ENCODE measurements at regions not wholly inside any gene's neighbourhood (a gene's known extent, or its start where the extent isn't known, plus 50 kb on each side); places are given as distances from the start of the nearest gene placed in this dataset.

DNA sequence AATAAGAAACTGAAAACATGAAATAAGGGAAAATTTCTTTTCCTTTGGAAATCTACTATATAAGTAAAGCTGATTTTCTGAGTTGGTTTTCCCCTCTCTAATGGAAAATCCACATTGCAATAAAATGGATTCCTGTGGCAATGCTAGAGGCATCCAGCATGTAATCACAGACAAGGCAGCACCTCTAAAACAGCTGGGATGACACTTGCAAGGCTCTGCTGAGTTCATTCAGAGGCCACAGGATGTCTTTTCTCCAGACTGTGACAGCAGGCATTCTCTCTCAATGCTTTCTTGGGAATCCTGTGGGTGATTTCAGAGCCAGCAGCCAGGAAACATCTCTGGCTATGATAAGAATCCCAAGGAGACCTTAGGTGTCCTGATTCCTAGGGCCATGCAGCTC lies 201.3 kb upstream of the BLID start:
- no peak for DNase-seq (ENCODE audit: low read depth)

DNA sequence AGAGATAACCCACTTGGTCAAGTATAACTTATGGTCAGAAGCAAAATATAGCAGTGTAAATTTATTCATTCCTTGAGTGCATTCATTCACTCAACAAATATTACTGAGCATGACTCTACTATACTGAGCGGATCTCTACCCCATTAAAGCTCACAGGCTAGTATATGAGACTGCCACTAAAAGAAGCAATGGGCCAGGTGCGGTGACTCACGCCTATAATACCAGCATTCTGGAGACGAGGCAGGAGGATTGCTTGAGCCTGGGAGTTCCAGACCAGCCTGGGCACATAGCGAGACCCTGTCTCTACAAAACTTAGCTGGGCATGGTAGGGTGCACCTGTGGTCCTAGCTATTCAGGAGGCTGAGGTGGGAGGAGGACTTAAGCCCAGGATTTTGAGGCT lies 197.6 kb upstream of the BLID start:
- DNase-seq (ENCODE audit: low read depth): no peak

DNA sequence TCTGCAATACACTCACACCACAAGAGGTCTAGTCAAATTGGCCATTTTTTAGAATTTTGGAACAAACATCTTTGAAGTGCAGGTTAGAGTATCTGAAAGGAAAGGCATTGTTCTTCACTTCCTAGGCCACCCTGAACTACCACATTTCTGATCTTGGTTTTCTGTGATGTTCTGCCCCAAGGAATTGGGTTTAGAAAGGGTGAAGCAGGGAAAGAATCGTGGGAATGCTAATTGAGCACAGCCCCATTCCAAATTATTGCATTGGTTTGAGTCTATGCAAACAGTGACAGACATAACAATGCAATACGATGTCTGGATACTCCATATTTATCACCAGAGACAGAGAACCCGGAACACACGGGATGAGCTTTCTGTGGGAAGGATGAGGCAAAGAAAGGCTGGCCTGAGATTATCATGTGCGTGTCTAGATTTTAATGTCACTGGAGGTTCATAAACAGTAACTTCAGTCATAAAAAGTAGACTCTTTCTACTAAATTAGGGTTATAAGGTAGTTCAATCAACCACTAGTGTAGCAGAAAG lies 195.3 kb upstream of the BLID start:
- DNase-seq (ENCODE audit: low read depth): no peak

DNA sequence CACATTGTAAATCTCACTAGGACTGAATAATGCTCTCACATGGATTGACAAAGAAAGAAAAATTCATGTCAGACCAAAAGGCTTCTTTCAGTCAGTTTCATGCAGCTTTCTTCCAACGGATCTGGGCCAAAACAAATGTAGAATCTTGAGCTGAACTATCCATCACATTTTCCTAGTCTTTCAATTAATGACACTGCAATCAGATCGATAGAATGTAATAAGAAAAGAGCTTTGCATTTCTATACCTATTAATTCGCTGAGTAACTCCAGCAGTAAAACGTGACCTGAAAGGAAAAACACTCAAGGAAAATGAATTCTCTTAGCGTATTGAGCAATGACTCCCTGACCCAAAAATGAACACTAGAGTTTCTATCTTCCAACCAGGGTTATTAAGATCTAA lies 194.8 kb upstream of the BLID start:
- no peak for DNase-seq (ENCODE audit: low read depth)

DNA sequence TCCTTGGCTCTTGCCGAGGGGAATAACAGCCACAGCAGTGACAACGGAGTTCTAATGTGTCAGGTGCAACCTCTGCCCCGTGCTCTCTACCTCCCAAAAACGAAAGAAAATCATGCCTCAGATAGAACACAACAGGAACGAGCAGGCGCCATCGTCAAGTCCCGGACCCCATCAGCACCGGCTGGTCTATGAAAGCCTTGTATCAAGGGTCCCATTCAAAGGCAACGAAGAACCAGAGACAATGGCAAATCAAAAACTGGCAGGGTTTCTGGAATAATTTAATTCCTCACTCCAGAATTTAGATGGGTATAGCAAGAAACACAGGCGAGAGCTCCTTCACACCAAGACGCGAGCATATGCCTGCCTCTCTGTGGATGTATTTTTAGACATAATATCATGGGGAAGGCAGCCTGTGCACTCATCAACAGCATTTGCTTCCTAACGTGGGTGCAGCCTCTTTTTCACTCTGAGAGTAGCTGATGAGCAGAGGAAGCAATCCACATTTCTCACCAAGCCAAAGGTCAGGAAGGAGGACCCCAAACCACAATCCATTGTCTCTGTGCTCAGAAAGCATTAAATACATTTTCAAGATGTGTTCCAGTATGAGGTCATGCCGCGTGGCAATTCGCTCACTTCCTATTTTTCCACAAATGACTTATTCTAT lies 193.4 kb upstream of the BLID start:
- no peak for DNase-seq (ENCODE audit: low read depth)

DNA sequence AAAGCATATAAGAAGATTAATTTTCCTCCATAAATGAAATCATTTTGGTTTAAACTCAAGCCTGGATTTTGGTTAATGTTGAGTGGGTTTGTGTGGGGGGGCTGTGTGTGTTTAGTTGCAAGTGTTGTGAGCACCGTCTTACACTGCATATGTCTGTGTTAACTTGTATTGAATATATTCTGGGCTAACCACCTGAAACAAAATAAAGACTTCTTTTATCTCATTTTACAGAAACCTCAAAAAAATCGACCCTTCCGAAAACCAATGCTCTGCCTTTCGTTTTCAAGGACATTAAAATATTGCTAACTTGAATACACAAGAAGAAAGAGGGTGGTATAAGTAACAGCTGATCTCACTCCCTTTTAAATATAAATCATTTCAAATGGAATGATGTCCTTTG lies 192.2 kb upstream of the BLID start:
- no peak for DNase-seq (ENCODE audit: low read depth)

DNA sequence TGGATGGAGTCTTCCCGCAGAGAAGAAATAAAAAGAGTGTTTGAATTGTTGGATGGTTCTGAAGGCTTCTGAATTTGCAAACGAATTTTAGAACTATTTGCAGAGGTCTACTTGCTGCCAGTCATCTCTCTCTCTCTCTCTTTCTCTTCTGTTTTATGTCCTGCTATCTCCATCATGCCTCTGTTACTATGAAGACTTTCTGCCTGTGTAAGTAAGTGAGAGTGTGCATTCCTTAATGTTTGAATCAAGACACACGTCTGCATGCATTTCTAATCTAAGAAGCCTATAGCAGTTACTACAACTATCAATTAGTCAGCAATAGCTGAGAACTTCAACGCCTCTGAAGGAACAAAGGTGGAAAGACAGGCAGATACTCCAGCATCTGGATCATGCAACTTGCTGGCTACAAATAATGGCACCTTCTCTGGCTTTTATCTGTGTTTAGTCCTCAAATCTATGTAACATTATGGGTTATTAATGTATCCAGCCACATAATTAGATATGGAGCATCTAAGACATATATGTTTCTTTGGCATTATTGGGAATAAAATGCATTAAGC lies 191.5 kb upstream of the BLID start:
- DNase-seq (ENCODE audit: low read depth): no peak

DNA sequence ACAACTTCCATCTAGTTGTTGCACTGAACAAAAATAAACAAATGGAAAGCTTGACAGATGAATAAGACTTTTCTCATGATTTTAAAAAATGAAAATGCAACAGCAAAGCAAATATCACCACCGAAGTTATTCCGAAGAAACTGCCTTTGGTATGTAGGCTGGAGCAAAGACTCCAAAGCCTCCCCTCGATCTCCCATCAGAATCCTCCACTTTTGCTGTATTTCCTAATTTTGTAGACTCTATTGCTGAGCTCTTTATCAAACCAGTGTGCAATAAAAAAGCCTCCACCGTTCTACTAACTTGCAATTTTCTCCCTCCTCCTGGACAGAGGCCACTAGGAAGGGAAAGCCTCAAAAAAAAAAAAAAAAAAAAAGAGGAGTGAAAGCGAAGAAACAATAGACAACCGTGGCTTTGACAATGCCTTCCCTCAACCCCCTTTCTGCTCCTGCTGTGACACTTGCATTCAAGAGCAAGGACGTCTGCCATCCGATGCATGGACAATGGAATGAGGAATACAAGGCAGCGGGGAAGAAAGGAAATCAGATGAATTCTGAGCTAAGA lies 190.9 kb upstream of the BLID start:
- DNase-seq (ENCODE audit: low read depth): no peak

DNA sequence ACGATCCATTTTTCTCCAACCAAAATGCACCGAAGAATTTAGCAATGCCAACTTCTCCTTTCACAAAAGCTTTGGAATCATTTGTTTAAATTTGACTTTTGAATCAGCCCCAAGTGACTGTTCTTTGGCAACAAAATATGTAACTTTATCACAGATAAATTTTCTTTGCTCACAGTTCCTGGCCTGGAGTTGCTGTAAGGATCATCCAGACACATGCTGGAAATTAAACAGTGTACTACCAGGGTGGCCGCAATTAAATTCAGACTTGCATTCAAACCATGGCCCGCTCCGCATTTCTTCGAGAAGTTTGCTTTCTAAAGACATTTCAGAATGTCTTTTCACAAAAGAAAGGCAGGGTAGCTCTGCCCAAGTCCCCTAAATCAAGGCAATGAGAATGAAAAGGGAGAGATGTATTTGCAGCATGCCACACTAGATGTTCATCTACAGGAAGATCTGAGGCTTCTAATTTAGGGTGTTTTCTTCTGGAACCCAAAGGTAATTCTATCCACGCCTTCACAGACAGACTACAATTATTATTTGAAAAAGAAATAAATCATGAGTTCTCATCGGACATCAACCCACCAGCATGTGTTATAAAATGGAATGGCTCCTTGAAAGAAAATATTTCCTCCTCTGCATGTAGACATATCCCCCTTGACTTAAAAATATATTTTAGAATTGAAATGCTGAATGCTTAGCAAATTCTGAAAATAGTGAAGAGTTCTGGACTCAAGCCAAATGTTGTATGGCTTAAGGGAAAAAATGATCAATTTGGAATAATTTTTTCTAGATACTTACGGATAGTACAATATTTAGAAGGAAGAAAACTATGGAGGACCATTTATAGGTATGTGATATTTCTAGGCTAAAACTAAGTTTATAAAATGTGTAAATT lies 189.7 kb upstream of the BLID start:
- DNase-seq (ENCODE audit: low read depth): no peak

DNA sequence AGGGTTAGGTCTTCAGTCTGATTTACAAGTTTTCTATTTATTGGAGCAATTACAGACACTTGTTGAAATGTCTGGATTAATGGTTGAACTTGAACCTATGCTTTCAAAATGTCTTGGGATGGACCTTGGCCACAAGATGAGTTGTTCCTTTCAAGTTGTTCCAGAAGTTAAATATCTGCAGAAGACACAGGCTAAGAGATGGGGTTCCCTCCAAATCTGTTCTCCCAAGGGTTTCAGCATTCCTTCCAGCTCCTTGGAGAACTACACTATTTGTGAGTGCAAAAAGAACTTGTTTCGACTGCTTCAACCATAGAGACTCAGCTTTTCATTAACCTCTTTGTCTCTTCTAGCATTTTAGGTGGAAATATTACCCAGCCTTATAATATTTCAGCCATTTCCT lies 189.0 kb upstream of the BLID start:
- no peak for DNase-seq (ENCODE audit: low read depth)

DNA sequence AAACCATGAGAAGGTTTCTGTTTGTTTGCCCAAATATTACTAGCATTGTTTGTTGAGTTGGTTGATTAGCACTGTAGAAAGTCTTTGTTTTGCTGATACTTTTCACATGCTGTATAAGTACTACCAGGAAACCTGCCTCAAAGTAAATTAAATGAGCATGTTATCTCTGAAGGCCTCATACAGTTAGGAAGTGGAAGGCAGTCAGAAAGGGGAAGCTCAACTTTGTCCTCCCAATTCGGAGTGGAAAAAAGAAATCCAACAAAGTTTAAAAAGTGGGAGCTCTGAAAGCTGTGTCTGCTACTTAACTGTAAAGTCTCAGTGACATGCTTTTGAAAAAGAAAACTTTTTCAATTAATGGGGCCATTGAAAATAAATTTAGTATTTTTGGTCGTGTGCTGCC lies 188.3 kb upstream of the BLID start:
- no peak for DNase-seq (ENCODE audit: low read depth)

DNA sequence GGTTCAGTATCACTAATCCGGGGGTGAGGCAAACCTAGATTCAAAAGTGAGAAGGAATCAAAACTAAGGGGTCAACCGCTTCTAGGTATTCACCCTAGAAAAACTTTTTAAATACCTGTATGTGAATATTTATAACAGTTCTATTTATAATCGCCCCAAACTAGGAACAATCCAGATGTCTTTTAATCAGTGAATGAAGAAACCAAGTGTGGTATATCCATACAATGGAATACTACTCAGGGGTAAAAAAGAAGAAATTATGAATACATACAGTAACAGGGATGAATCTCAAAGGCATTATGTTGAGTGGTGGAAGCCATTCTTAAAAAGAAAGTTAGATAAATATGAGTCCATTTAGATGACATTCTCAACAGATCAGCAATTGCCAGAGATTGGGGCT lies 178.0 kb upstream of the BLID start:
- no peak for DNase-seq (ENCODE audit: low read depth)

DNA sequence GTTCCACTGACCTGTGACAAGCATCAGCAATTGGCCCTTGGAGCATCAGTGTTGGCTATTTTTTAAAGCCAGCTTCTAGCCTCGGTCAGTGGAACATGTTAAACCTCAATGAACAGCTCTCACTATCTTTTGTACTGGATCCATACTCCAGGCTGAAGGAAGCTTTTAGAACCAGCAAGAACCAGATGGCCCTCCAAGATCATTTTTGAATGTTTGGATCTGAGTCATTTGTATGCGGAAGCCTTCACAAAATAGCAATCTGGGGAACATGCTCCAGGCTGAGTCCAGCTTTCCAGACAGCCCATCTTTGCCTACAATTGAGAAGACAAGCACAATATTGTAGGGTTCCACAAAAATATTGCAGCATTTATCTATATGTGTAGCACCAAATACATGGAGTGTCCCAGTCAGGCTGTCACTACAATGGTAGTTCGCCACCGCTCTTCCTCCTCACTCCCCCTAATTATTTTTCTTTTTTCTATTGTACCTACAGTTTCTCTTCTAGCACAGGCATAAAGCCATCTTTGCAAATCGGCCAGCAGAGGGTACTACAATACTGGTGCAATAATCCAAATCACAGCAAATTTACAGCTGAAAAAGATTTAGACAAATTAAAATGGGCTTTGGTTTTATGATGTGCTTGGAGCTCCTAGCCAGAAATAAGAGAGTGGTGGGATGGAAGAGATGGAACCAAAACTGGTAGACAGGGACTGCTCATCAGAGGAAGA lies 177.4 kb upstream of the BLID start:
- DNase-seq (ENCODE audit: low read depth): no peak

DNA sequence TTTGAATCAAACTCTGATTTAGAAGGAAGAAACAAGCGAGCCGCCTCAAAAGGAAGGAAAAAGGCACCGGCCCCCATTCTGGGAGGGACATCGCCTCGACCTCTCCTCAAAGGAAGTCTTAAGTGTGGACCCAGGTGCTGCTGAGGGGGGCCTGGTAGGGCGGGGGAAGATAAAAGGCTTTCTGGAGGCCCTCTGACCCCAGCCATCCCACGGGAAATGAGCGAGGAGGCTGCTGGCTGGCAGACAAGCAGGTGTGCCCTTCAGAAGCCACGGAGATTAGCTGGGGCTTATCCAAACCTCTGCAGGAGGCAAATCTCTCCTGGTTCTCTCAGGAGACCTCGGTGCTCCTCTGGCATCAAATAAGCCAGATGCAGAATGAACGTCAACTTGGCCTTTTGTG lies 171.4 kb upstream of the BLID start:
- no peak for DNase-seq (ENCODE audit: low read depth)

DNA sequence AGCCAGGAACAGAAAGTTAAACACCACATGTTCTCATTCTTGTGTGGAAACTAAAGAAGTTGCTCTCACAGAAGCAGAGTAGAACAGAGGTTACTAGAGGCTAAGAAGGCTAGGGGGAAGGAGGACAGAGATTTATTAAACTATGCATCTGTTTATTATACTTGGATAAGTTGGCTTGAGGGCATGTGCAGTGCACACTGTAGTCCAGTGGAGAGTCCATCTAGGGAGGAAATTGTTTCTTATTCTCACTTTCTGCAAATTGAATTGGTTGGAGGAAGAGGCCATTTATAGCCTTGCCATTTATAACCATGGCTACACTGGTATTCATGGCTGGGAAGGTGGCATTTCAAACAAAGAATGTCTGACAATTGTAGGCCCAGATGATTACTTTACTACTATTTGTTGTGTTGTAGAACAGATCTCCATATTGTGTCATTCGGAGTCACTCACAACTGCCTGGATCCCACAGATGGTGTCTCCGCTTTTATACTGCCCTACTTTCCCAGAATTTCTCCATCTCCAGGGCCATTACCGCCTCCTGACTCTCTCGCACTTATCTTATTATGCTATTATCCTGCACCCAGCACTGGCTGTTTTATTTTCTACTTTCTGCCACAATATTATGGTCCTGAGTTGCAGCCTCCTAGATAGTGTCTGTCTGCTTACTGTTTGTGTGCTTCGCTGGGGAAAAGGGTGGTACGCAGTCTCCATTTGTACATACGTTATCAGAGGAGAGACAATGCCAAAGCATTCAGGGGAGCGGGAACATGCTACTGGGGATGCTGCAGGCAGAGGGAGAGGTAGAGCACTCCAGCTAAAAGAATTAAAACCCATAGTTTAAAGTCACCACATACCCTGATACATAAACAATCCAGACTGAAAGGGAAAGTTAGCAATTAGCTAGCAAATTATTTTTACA lies 169.3 kb upstream of the BLID start:
- no peak for DNase-seq (ENCODE audit: low read depth)

DNA sequence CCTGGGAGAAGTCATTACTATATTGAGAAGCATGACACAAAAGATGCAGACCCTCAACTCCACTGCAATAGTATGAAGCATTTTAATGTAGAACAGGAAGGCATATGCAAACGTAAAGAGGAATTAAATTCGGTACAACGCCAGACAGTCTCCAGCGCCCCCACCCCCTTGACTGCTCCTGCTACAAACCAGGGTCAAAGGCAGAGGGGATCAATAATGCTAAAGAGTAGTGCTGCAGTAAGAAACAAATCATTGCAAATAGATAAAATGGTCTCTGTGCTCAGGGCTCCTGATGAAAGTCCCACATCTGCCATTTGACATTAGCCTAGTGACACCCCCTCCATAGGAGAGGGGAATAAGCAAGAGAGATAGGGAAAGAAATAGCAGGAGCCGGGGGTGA lies 164.9 kb upstream of the BLID start:
- no peak for DNase-seq (ENCODE audit: low read depth)

DNA sequence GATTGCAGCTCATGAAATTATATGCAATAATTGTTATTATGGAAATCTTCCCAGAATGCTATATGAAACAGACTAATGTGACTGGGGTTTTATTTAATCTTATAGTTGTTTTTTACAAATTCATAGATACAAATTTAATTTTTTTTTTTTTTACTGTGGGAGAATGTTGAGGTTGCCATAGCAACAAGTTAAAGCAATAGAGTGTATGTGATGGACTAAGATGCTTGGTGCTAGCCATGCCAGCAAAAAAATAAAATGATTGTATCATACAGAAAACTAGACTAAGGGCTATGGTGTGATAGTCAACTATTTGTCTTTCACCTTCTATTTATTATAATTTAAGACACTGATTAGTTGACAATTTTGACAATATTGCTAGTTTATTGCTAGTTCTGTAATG lies 163.2 kb upstream of the BLID start:
- no peak for DNase-seq (ENCODE audit: low read depth)

DNA sequence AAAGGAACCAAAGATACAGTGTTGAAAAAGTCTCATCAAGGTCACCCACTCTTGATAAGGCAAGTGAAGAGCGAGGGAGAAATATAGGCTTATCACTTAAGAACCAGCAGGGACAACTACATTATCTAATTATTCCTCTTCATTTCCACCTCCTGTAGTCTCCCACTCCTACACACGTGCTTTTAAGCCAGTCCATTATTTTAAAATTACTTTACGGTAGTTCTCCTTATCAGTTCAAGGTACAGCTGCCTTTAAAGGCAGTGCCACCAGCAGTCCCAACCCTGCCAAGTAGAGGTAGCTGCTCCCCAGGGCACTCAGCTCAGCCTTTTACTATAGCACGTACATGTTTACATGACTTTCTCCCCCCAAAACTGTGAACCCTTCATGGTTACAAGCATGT lies 161.5 kb upstream of the BLID start:
- DNase-seq (ENCODE audit: low read depth): no peak

DNA sequence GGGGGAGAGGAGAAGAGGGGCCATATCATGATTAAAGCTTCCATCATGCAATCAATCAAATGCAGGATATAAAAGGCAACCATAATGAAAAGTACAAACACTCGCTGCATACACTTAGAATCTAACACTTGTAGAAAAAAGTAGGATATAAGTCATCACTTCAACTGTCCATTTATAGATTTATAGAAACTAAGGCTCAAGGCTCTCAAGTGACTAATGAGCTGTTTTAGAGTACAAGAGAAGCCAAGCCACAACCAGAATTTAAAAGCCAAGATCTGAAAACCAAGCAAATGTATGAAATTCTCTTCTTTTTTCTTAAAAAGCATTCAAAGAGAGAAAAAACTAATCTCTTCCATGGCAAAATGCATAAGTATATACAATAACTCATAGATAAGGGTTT lies 160.2 kb upstream of the BLID start:
- DNase-seq (ENCODE audit: low read depth): no peak

DNA sequence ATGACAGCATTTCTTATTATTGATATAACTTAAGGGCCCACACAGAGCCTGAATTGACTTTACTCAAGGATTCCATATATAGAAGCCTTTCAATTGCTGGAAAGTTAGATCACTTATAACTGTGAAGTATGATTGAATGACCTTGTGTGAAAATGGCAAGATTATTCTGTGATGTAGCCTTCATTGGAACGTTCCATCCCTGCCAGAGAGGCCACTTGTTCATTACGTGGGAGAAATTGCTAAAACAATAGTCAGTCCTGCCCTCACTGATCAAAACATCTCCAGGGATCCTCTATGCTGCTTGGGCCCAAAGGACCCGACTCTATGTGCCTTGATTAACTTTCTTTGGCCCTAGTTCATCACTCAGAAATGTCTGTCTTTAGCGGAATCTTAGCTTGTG lies 159.5 kb upstream of the BLID start:
- no peak for DNase-seq (ENCODE audit: low read depth)

All from T-helper 22 cell (primary cell).